ENCODE measurements at regions not wholly inside any gene's neighbourhood (a gene's known extent, or its start where the extent isn't known, plus 50 kb on each side); places are given as distances from the start of the nearest gene placed in this dataset.

GRCh38 chr10:8137726-8138125 lies 83.2 kb downstream of the GATA3 start:
- no peak overlapping the region for H3K4me3 ChIP-seq (ENCODE audit: low read depth, low read length)
- TF ChIP-seq CTCF (IDR thresholded peaks at IDR 0.05; ENCODE audit: low read depth, low read length, missing control alignments), result no peak
- no peak for DNase-seq (ENCODE audit: low read depth)

- DNase-seq (ENCODE audit: low read depth), result no peak
- TF ChIP-seq CTCF (IDR thresholded peaks at IDR 0.05; ENCODE audit: low read depth, low read length, missing control alignments), result no peak
Measured at GRCh38 chr10:8138471-8138870, 84.0 kb downstream of the GATA3 start.

DNA sequence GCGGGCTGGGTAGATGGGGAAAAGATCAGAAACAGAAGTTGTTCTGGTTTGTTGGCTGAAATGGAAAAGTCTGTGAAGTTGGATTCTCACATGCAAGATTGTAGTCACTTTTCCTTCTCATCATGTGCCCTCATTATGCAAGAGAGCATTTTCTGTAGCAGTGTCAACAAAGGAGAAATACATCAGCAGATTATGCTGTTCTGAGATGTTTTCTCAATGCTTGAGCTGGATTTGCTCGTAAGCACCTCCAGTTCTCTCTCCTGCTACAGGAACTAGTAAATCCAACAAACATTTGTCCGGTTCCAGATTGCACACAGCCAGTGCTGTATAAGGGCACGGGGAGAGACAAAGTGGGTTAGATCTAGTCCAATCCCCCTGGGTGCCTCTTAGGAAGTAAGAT lies 90.0 kb downstream of the GATA3 start:
- DNase-seq (ENCODE audit: low read depth), result no peak
- H3K4me3 ChIP-seq (ENCODE audit: low read depth, low read length), result no peak overlapping the region
- no peak for TF ChIP-seq CTCF (IDR thresholded peaks at IDR 0.05; ENCODE audit: low read depth, low read length, missing control alignments)

More at GRCh38 chr10:8138471-8138870, 84.0 kb downstream of the GATA3 start:
- no peak overlapping the region for H3K4me3 ChIP-seq (ENCODE audit: low read depth, low read length)

DNA sequence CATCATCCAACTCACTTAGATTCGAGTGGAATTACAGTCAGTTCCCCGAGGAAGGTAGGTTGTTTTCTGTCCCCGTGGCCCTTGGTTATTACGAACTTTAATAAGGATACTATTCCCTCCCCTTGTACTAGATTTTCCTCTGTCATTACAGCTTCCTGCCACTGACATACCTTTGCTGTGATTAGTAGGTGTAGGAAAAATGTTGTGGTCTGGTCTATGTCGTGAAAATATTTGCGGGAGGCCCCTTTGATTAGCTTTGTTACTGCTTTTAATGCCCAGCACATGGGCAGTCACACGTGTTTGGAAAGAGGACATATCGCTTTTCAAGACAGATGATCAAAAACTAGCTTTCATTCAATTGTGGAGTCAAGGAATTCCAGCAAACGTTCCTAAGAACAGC lies 92.2 kb downstream of the GATA3 start:
- no peak overlapping the region for H3K4me3 ChIP-seq (ENCODE audit: low read depth, low read length)
- no peak for TF ChIP-seq CTCF (IDR thresholded peaks at IDR 0.05; ENCODE audit: low read depth, low read length, missing control alignments)
- DNase-seq (ENCODE audit: low read depth), result no peak

GRCh38 chr10:8149991-8150390 lies 95.5 kb downstream of the GATA3 start:
- no peak for TF ChIP-seq CTCF (IDR thresholded peaks at IDR 0.05; ENCODE audit: low read depth, low read length, missing control alignments)
- no peak overlapping the region for H3K4me3 ChIP-seq (ENCODE audit: low read depth, low read length)
- DNase-seq (ENCODE audit: low read depth), result no peak

- no peak for DNase-seq (ENCODE audit: low read depth)
- no peak for TF ChIP-seq CTCF (IDR thresholded peaks at IDR 0.05; ENCODE audit: low read depth, low read length, missing control alignments)
Measured at GRCh38 chr10:8150401-8150905, 96.0 kb downstream of the GATA3 start.

DNA sequence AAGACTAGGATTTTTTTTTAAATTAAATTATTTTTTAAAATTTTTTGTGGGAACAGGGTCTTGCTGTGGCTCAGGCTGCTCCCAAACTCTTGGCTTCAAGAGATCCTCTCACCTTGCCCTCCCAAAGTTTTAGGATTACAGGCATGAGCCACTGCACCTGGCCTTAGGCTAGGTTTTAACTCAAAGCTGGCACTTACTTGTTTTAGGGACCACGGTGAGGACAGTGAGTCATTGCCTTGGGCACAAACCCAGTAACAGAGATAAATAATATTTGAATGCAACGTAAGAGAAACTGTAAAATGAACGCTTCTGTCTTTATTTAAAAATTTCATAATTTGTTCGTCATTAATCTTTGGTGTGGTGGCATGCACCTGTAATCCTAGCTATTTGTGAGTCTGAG lies 96.6 kb downstream of the GATA3 start:
- TF ChIP-seq CTCF (IDR thresholded peaks at IDR 0.05; ENCODE audit: low read depth, low read length, missing control alignments), result no peak
- no peak for DNase-seq (ENCODE audit: low read depth)
- no peak overlapping the region for H3K4me3 ChIP-seq (ENCODE audit: low read depth, low read length)

More at GRCh38 chr10:8150401-8150905, 96.0 kb downstream of the GATA3 start:
- no peak overlapping the region for H3K4me3 ChIP-seq (ENCODE audit: low read depth, low read length)
